Kidney epithelial cell (primary cell): ENCODE measurements at regions not wholly inside any gene's neighbourhood (a gene's known extent, or its start where the extent isn't known, plus 50 kb on each side); places are given as distances from the start of the nearest gene placed in this dataset.

Experiments used
- DNase-seq: peaks from one replicate; pipeline ENCODE4 v3.0.0-alpha.2; 2010; ENCODE audit warnings: low read depth
- H3K27me3 ChIP-seq: 2 replicates; pipeline ENCODE4 v1.6.0; 2011; ENCODE audit warnings: low read length; ENCODE audit not compliant: control insufficient read depth, insufficient read depth
- H3K36me3 ChIP-seq: 2 replicates; pipeline ENCODE4 v1.5.1; 2011; ENCODE audit warnings: low read length; ENCODE audit not compliant: control insufficient read depth, insufficient read depth
- H3K4me3 ChIP-seq: 2 replicates; pipeline ENCODE4 v1.5.1; 2011; ENCODE audit warnings: low read depth, mild to moderate bottlenecking, control low read depth, low read length
- CTCF ChIP-seq: IDR thresholded peaks from 2 replicates; pipeline ENCODE4 v1.5.1; 2011; ENCODE audit warnings: mild to moderate bottlenecking, moderate library complexity, low read length, control low read depth, inconsistent platforms; ENCODE audit not compliant: insufficient read depth, poor library complexity, severe bottlenecking

- Histone ChIP-seq H3K36me3 (no peaks in the 10 kb centered on the region), H3K4me3 (no peak overlapping the region), H3K27me3 (no peaks in the 10 kb centered on the region)
- no peak for TF ChIP-seq CTCF
- DNase-seq = no peak
Measured at GRCh38 chr1:24244519-24245268, 57.6 kb upstream of the IFNLR1 start.

GRCh38 chr1:24237750-24238395 is 50.8 kb upstream of the IFNLR1 start:
- no peak for TF ChIP-seq CTCF
- Histone ChIP-seq H3K27me3 (no peaks in the 10 kb centered on the region), H3K36me3 (no peaks in the 10 kb centered on the region), H3K4me3 (no peak overlapping the region)
- no peak for DNase-seq

GRCh38 chr1:24236789-24237371 is 49.8 kb upstream of the IFNLR1 start:
- DNase-seq = peak; percentile 54
- no peak for TF ChIP-seq CTCF
- Histone ChIP-seq H3K36me3 (no peaks in the 10 kb centered on the region), H3K27me3 (no peaks in the 10 kb centered on the region), H3K4me3 (no peak overlapping the region)
